HCT116 (cell line): ENCODE measurements at regions not wholly inside any gene's neighbourhood (a gene's known extent, or its start where the extent isn't known, plus 50 kb on each side); places are given as distances from the start of the nearest gene placed in this dataset.

Source experiments
- ATAC-seq: fragments of 200-7000 bp; cut with Tn5 transposase; 2 replicates; pipeline ENCODE4 v1.9.1; 2020; ENCODE audit warnings: mild to moderate bottlenecking, moderate library complexity
- BruUV-seq: library from RNA; stranded (reverse); fragments of 400-500 nt; replicated peaks from 2 replicates; lab custom pipeline; 2021; lab: Mats Ljungman, UMichigan
- CTCF ChIA-PET: fragments of 300-600 bp; sonication (Branson Sonifier 250); formaldehyde crosslinking; loops from one replicate; lab custom pipeline; 2021; ENCODE audit warnings: antibody characterized with exemption; lab: Charles Lee
- POLR2A ChIA-PET: fragments of 300-600, 350-600 bp; sonication (Branson Sonifier 250); formaldehyde crosslinking; loops from one replicate; lab custom pipeline; 2021; ENCODE audit warnings: antibody characterized with exemption; lab: Charles Lee
- RAD21 ChIA-PET, 2 experiments: fragments of 300-600 bp; sonication (Branson Sonifier 250); formaldehyde crosslinking; loops; one replicate each; lab custom pipeline; 2023; ENCODE audit warnings: low total read pairs in 2 of 2; ENCODE audit not compliant: uncharacterized antibody in 2 of 2, unreplicated experiment in 2 of 2, low non-redundant PET in 1 of 2; lab: Charles Lee
- DNase-seq: peaks from one replicate; pipeline ENCODE4 v3.0.0-alpha.2; 2010; ENCODE audit warnings: low read depth, low spot score
- H2AFZ ChIP-seq: fragments of 200-600 bp; shearing (Covaris generic), sonication (generic); 2 replicates; pipeline ENCODE4 v1.6.1; 2017; ENCODE audit warnings: low read depth, mixed run types, mixed read lengths, antibody characterized with exemption, low read length; ENCODE audit not compliant: poor library complexity, severe bottlenecking
- H3K27ac ChIP-seq: 2 replicates; pipeline ENCODE4 v1.5.1; 2012; ENCODE audit warnings: low read depth, low read length
- H3K27me3 ChIP-seq: fragments of 200-600 bp; sonication (generic); 2 replicates; pipeline ENCODE4 v1.6.1; 2016; ENCODE audit warnings: mixed run types, low read length, mixed read lengths; ENCODE audit not compliant: insufficient read depth
- H3K36me3 ChIP-seq, 2 experiments: fragments of 200-500 bp in 1 of 2; fragments of 200-600 bp in 1 of 2; sonication (Bioruptor generic) in 1 of 2; sonication (generic) in 1 of 2; 2 replicates each; pipeline versions ENCODE4 v1.5.1 to v1.6.1; 2014 to 2016; ENCODE audit warnings: low read length in 2 of 2, inconsistent platforms in 1 of 2, mixed read lengths in 1 of 2, mixed run types in 1 of 2; ENCODE audit not compliant: insufficient read depth in 2 of 2, control insufficient read depth in 1 of 2
- H3K4me1 ChIP-seq, 2 experiments: fragments of 200-600 bp in 1 of 2; sonication (generic) in 1 of 2; 2 replicates each; pipeline versions ENCODE4 v1.5.1 to v1.6.1; 2012 to 2017; ENCODE audit warnings: low read length in 2 of 2, inconsistent platforms in 1 of 2, mild to moderate bottlenecking in 1 of 2, mixed read lengths in 1 of 2, mixed run types in 1 of 2, moderate library complexity in 1 of 2; ENCODE audit not compliant: insufficient read depth in 2 of 2, control insufficient read depth in 1 of 2
- H3K4me2 ChIP-seq: fragments of 200-600 bp; sonication (generic); 2 replicates; pipeline ENCODE4 v1.6.1; 2017; ENCODE audit warnings: mixed run types, low read length, mixed read lengths
- H3K4me3 ChIP-seq, 2 experiments: fragments of 200-600 bp in 1 of 2; sonication (generic) in 1 of 2; replicated peaks in 1 of 2; 2 replicates each; pipeline ENCODE4 v1.5.1; 2011 to 2016; ENCODE audit warnings: low read length in 2 of 2, control low read depth in 1 of 2, low read depth in 1 of 2, mild to moderate bottlenecking in 1 of 2, mixed read lengths in 1 of 2, mixed run types in 1 of 2
- H3K79me2 ChIP-seq: fragments of 200-600 bp; sonication (generic); 2 replicates; pipeline ENCODE4 v1.6.1; 2017; ENCODE audit warnings: mild to moderate bottlenecking, mixed run types, low read length, moderate library complexity, mixed read lengths; ENCODE audit not compliant: insufficient read depth
- H3K9ac ChIP-seq: fragments of 200-600 bp; sonication (generic); 2 replicates; pipeline ENCODE4 v1.6.1; 2016; ENCODE audit warnings: low read length, mixed read lengths
- H3K9me2 ChIP-seq: fragments of 200-600 bp; sonication (generic), shearing (Covaris generic); 2 replicates; pipeline ENCODE4 v1.6.1; 2017; ENCODE audit warnings: mixed run types, mild to moderate bottlenecking, moderate library complexity; ENCODE audit not compliant: insufficient read depth
- H3K9me3 ChIP-seq, 2 experiments: fragments of 200-500 bp in 1 of 2; fragments of 200-600 bp in 1 of 2; sonication (Bioruptor generic) in 1 of 2; sonication (generic) in 1 of 2; 2 replicates each; pipeline ENCODE4 v1.6.1; 2014 to 2017; ENCODE audit warnings: low read length in 2 of 2, mixed read lengths in 2 of 2, inconsistent platforms in 1 of 2, low read depth in 1 of 2, mild to moderate bottlenecking in 1 of 2, mixed run types in 1 of 2, moderate library complexity in 1 of 2; ENCODE audit not compliant: control insufficient read depth in 1 of 2, insufficient read depth in 1 of 2
- H4K20me1 ChIP-seq: fragments of 200-600 bp; sonication (generic), shearing (Covaris generic); 2 replicates; pipeline ENCODE4 v1.6.1; 2017; ENCODE audit warnings: mixed run types, mild to moderate bottlenecking, moderate library complexity; ENCODE audit not compliant: insufficient read depth
- EGR1 ChIP-seq: IDR thresholded peaks from 2 replicates; pipeline ENCODE4 v1.6.1; 2012; ENCODE audit warnings: low read depth
- EZH2phosphoT487 ChIP-seq: fragments of 200-600 bp; IDR thresholded peaks from 2 replicates; pipeline ENCODE4 v1.6.1; 2018; ENCODE audit warnings: antibody characterized with exemption, borderline replicate concordance
- FOSL1 ChIP-seq: IDR thresholded peaks from 2 replicates; pipeline ENCODE4 v1.6.1; 2012; ENCODE audit warnings: low read depth
- JUND ChIP-seq: IDR thresholded peaks from 2 replicates; pipeline ENCODE4 v1.6.1; 2012
- MAX ChIP-seq: IDR thresholded peaks from 2 replicates; pipeline ENCODE4 v1.6.1; 2012
- POLR2A ChIP-seq: IDR thresholded peaks from 2 replicates; pipeline ENCODE4 v1.7.0; 2011; ENCODE audit warnings: borderline replicate concordance; ENCODE audit not compliant: insufficient read depth, insufficient read length; ENCODE audit errors: extremely low read depth
- POLR2AphosphoS5 ChIP-seq: IDR thresholded peaks from 2 replicates; pipeline ENCODE4 v1.6.1; 2011; ENCODE audit warnings: mild to moderate bottlenecking, low read depth, low read length, moderate library complexity
- SIN3A ChIP-seq: IDR thresholded peaks from 2 replicates; pipeline ENCODE4 v1.6.1; 2012; ENCODE audit warnings: low read depth
- SRF ChIP-seq: IDR thresholded peaks from 2 replicates; pipeline ENCODE4 v1.6.1; 2012; ENCODE audit warnings: low read depth
- TCF7L2 ChIP-seq: IDR thresholded peaks from 2 replicates; pipeline ENCODE4 v1.7.0; 2011; ENCODE audit warnings: borderline replicate concordance, inconsistent platforms; ENCODE audit not compliant: insufficient read depth, insufficient read length; ENCODE audit errors: extremely low read depth
- YY1 ChIP-seq: IDR thresholded peaks from 2 replicates; pipeline ENCODE4 v1.6.1; 2011; ENCODE audit warnings: low read length, low read depth, moderate library complexity, mild to moderate bottlenecking; ENCODE audit not compliant: insufficient replicate concordance; ENCODE audit errors: extremely low read depth
- intact Hi-C: fragments of 100-400 bp; cut with micrococcal nuclease; formaldehyde crosslinking; loops from 2 replicates; pipeline ENCODE4 v1.10.0; 2022
- TF ChIP-seq, protein P1 (sequence below): IDR thresholded peaks from 2 replicates; pipeline ENCODE4 v1.6.1; 2012
- TF ChIP-seq, protein P2 (sequence below): IDR thresholded peaks from 2 replicates; pipeline ENCODE4 v1.6.1; 2011; ENCODE audit warnings: mild to moderate bottlenecking, low read length, moderate library complexity; ENCODE audit not compliant: insufficient replicate concordance; ENCODE audit errors: extremely low read depth
- TF ChIP-seq, protein P3 (sequence below): IDR thresholded peaks from 2 replicates; pipeline ENCODE4 v1.6.1; 2012; ENCODE audit warnings: low read depth

- no TSS peak for BruUV-seq
- POLR2A ChIA-PET = no interaction called here
- CTCF ChIA-PET = no interaction called here
Measured at GRCh38 chr3:55294557-55294956, 192.5 kb downstream of the WNT5A start.

More at GRCh38 chr3:55294557-55294956, 192.5 kb downstream of the WNT5A start:
- H3K27me3 ChIP-seq = no peaks in the 10 kb centered on the region
- H3K27ac ChIP-seq = no peak overlapping the region
- no peaks in the 10 kb centered on the region for H4K20me1 ChIP-seq
- H3K4me2 ChIP-seq = no peak overlapping the region
- intact Hi-C loops = no loop called here
- H3K4me3 ChIP-seq = no peak overlapping the region
- H3K4me1 ChIP-seq = no peaks in the 10 kb centered on the region
- no peaks in the 10 kb centered on the region for H3K9me2 ChIP-seq
- peaks cover 5 to 19% of the 10 kb centered on the region in 2 experiments; a peak in 2 of 4 replicates for H3K9me3 ChIP-seq
- no peaks in the 10 kb centered on the region for H3K36me3 ChIP-seq
- no peak overlapping the region for H2AFZ ChIP-seq
- no peaks in the 10 kb centered on the region for H3K79me2 ChIP-seq
- RAD21 ChIA-PET = no interaction called here
- no peak overlapping the region for H3K9ac ChIP-seq
- TF ChIP-seq, protein P1, sequence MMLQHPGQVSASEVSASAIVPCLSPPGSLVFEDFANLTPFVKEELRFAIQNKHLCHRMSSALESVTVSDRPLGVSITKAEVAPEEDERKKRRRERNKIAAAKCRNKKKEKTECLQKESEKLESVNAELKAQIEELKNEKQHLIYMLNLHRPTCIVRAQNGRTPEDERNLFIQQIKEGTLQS = no peak
- TF ChIP-seq POLR2A (no peak), YY1 (no peak), JUND (no peak), FOSL1 (no peak), SIN3A (no peak), TCF7L2 (no peak), POLR2AphosphoS5 (no peak), MAX (no peak), SRF (no peak), EGR1 (no peak), EZH2phosphoT487 (no peak)
- TF ChIP-seq, protein P2, sequence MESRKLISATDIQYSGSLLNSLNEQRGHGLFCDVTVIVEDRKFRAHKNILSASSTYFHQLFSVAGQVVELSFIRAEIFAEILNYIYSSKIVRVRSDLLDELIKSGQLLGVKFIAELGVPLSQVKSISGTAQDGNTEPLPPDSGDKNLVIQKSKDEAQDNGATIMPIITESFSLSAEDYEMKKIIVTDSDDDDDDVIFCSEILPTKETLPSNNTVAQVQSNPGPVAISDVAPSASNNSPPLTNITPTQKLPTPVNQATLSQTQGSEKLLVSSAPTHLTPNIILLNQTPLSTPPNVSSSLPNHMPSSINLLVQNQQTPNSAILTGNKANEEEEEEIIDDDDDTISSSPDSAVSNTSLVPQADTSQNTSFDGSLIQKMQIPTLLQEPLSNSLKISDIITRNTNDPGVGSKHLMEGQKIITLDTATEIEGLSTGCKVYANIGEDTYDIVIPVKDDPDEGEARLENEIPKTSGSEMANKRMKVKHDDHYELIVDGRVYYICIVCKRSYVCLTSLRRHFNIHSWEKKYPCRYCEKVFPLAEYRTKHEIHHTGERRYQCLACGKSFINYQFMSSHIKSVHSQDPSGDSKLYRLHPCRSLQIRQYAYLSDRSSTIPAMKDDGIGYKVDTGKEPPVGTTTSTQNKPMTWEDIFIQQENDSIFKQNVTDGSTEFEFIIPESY = no peak
- TF ChIP-seq, protein P3, sequence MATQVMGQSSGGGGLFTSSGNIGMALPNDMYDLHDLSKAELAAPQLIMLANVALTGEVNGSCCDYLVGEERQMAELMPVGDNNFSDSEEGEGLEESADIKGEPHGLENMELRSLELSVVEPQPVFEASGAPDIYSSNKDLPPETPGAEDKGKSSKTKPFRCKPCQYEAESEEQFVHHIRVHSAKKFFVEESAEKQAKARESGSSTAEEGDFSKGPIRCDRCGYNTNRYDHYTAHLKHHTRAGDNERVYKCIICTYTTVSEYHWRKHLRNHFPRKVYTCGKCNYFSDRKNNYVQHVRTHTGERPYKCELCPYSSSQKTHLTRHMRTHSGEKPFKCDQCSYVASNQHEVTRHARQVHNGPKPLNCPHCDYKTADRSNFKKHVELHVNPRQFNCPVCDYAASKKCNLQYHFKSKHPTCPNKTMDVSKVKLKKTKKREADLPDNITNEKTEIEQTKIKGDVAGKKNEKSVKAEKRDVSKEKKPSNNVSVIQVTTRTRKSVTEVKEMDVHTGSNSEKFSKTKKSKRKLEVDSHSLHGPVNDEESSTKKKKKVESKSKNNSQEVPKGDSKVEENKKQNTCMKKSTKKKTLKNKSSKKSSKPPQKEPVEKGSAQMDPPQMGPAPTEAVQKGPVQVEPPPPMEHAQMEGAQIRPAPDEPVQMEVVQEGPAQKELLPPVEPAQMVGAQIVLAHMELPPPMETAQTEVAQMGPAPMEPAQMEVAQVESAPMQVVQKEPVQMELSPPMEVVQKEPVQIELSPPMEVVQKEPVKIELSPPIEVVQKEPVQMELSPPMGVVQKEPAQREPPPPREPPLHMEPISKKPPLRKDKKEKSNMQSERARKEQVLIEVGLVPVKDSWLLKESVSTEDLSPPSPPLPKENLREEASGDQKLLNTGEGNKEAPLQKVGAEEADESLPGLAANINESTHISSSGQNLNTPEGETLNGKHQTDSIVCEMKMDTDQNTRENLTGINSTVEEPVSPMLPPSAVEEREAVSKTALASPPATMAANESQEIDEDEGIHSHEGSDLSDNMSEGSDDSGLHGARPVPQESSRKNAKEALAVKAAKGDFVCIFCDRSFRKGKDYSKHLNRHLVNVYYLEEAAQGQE = no peak
- no peak for ATAC-seq
- DNase-seq = no peak
